Stimulated activated CD8-positive, alpha-beta memory T cell treated with anti-CD3 and anti-CD28 coated beads, Interleukin-12 subunit alpha, Interleukin-12 subunit beta, amount 100 ng/mL, for 1 hour (primary cell): ENCODE measurements at regions not wholly inside any gene's neighbourhood (a gene's known extent, or its start where the extent isn't known, plus 50 kb on each side); places are given as distances from the start of the nearest gene placed in this dataset.

Experiments
- DNase-seq: peaks from one replicate; pipeline ENCODE4 v3.0.0-alpha.2; 2020; ENCODE audit warnings: low read depth

GRCh38 chr3:150267288-150267687 is 140.8 kb upstream of the TSC22D2 start:
- no peak for DNase-seq

GRCh38 chr3:150265305-150265704 is 142.8 kb upstream of the TSC22D2 start:
- no peak for DNase-seq

GRCh38 chr3:150264561-150265279 is 143.4 kb upstream of the TSC22D2 start:
- DNase-seq: no peak

GRCh38 chr3:150261958-150262357 is 146.1 kb upstream of the TSC22D2 start:
- DNase-seq: no peak

- no peak for DNase-seq
These were observed 146.7 kb upstream of the TSC22D2 start for GRCh38 chr3:150261418-150261817.

- no peak for DNase-seq
These were observed 147.7 kb upstream of the TSC22D2 start for GRCh38 chr3:150260398-150260710.

GRCh38 chr3:150259526-150260397 is 148.3 kb upstream of the TSC22D2 start:
- no peak for DNase-seq

- no peak for DNase-seq
These were observed 151.3 kb upstream of the TSC22D2 start for GRCh38 chr3:150256782-150257181.

GRCh38 chr3:150256318-150256717 is 151.8 kb upstream of the TSC22D2 start:
- DNase-seq: no peak

- no peak for DNase-seq
These were observed 152.3 kb upstream of the TSC22D2 start for GRCh38 chr3:150255826-150256225.

GRCh38 chr3:150255413-150255812 is 152.7 kb upstream of the TSC22D2 start:
- no peak for DNase-seq

- DNase-seq: no peak
These were observed 153.8 kb upstream of the TSC22D2 start for GRCh38 chr3:150254309-150254708.

- DNase-seq: no peak
These were observed 154.5 kb upstream of the TSC22D2 start for GRCh38 chr3:150253622-150254021.

- DNase-seq: no peak
These were observed 155.6 kb upstream of the TSC22D2 start for GRCh38 chr3:150252462-150252861.

- DNase-seq: no peak
These were observed 156.7 kb upstream of the TSC22D2 start for GRCh38 chr3:150251187-150252062.

GRCh38 chr3:150249779-150250470 is 158.2 kb upstream of the TSC22D2 start:
- DNase-seq: no peak

GRCh38 chr3:150248888-150249681 is 159.0 kb upstream of the TSC22D2 start:
- DNase-seq: no peak

GRCh38 chr3:150248116-150248887 is 159.8 kb upstream of the TSC22D2 start:
- no peak for DNase-seq

GRCh38 chr3:150247441-150247840 is 160.7 kb upstream of the TSC22D2 start:
- DNase-seq: no peak

- no peak for DNase-seq
These were observed 164.6 kb upstream of the TSC22D2 start for GRCh38 chr3:150243466-150243865.
